Stimulated activated naive B cell treated with anti-CD40 and anti-IgM and Interleukin-4, amounts not matched to agents 10 μg/mL and 1 μg/mL and 100 μg/mL, for 72 hours (primary cell): ENCODE measurements at regions not wholly inside any gene's neighbourhood (a gene's known extent, or its start where the extent isn't known, plus 50 kb on each side); places are given as distances from the start of the nearest gene placed in this dataset.

Source experiments
- ATAC-seq, 2 donors: fragments of 150-1000 bp; cut with Tn5 transposase; replicated peaks; 2 replicates each; pipeline ENCODE4 v1.10.0; 2021; ENCODE audit warnings: moderate library complexity in 1 of 2
- DNase-seq: peaks from one replicate; pipeline ENCODE4 v3.0.0; 2021
- H3K27ac Mint-ChIP-seq: one replicate; pipeline ENCODE4 v1.8.0; 2022; ENCODE audit warnings: mild to moderate bottlenecking, mixed read lengths
- H3K27me3 Mint-ChIP-seq, 2 donors: one replicate each; pipeline ENCODE4 v1.8.0; 2022; ENCODE audit warnings: mixed read lengths in 2 of 2
- H3K36me3 Mint-ChIP-seq, 2 donors: one replicate each; pipeline ENCODE4 v1.8.0; 2022; ENCODE audit warnings: mixed read lengths in 2 of 2, mild to moderate bottlenecking in 1 of 2
- H3K4me1 Mint-ChIP-seq, 2 donors: one replicate each; pipeline ENCODE4 v1.8.0; 2022; ENCODE audit warnings: mixed read lengths in 2 of 2, mild to moderate bottlenecking in 1 of 2
- H3K4me3 Mint-ChIP-seq, 2 donors: one replicate each; pipeline ENCODE4 v1.8.0; 2022; ENCODE audit warnings: mild to moderate bottlenecking in 2 of 2, mixed read lengths in 2 of 2, moderate library complexity in 1 of 2
- H3K9me3 Mint-ChIP-seq, 2 donors: one replicate each; pipeline ENCODE4 v1.8.0; 2022; ENCODE audit warnings: mixed read lengths in 2 of 2, mild to moderate bottlenecking in 1 of 2

DNA sequence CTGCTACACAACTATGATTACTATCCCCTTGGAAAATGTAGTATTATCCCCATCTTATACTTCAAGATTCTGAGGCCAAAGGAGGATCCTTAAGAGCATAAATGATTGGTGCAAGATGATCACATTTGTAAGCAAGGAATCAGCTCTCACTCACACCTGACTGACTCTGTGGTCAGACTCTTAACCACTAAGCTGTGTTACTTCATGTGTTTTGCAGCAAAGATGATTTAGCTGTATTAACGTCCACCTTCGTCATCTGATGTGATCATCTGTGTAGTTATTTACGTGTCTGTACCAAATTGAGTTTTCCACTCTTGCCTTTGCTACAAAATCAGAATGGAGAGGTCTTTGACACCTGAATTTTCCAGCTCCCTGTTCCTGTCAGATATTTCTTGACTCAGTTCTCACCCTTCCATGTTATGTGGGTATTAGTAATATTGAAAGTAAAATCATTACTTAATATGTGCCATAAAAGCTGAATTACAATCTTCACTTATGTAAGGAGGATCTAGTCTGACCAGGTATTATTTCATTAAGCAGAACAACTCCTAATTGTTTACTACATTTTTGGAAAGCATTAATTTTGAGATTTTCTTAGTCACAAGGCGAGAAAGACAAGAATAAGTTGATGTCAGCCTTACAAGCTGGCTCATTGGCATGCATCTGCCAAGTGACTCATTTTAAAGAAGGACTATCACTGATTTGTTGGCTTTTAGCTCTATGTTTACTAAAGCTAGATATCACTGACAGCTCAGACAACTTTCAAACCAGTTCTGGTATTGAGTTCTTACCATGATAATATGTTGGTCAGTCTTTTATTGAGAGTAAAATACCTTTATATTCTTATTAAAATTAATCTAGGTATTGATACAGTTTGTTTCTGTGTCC lies 1279.8 kb upstream of the PCDH9 start:
- Mint-ChIP-seq H3K36me3 (no peaks in the 10 kb centered on the region), H3K4me3 (no peak overlapping the region), H3K4me1 (peaks cover 0 to 2% of the 10 kb centered on the region in 2 donors), H3K27ac (no peak overlapping the region), H3K9me3 (peaks cover 4 to 5% of the 10 kb centered on the region in 2 donors), H3K27me3 (no peaks in the 10 kb centered on the region)
- peak in 1 of 2 donors; percentile 56 for ATAC-seq
- no peak for DNase-seq

- Mint-ChIP-seq H3K4me3 (no peak overlapping the region), H3K27me3 (no peaks in the 10 kb centered on the region), H3K9me3 (peaks cover 2 to 5% of the 10 kb centered on the region in 2 donors), H3K4me1 (peaks cover 0 to 2% of the 10 kb centered on the region in 2 donors), H3K36me3 (no peaks in the 10 kb centered on the region), H3K27ac (no peak overlapping the region)
- DNase-seq: no peak
- peak in 1 of 2 donors; percentile 19 for ATAC-seq
Observed at GRCh38 chr13:68506888-68507551, 1276.9 kb upstream of the PCDH9 start.

GRCh38 chr13:68490594-68490993 lies 1260.5 kb upstream of the PCDH9 start:
- Mint-ChIP-seq H3K27ac (no peak overlapping the region), H3K9me3 (peaks cover 0 to 15% of the 10 kb centered on the region in 2 donors), H3K27me3 (no peaks in the 10 kb centered on the region), H3K4me3 (no peak overlapping the region), H3K4me1 (no peaks in the 10 kb centered on the region), H3K36me3 (no peaks in the 10 kb centered on the region)
- no peak for ATAC-seq
- no peak for DNase-seq

- no peaks in the 10 kb centered on the region for H3K36me3 Mint-ChIP-seq
- ATAC-seq: no peak
- DNase-seq: no peak
- H3K9me3 Mint-ChIP-seq: peaks cover 0 to 2% of the 10 kb centered on the region in 2 donors
- no peak overlapping the region for H3K27ac Mint-ChIP-seq
- no peaks in the 10 kb centered on the region for H3K27me3 Mint-ChIP-seq
- H3K4me1 Mint-ChIP-seq: no peaks in the 10 kb centered on the region
- no peak overlapping the region for H3K4me3 Mint-ChIP-seq
Observed at GRCh38 chr13:68481130-68481529, 1251.0 kb upstream of the PCDH9 start.

GRCh38 chr13:68473834-68474326 lies 1243.7 kb upstream of the PCDH9 start:
- H3K27ac Mint-ChIP-seq: no peak overlapping the region
- ATAC-seq (no peak), DNase-seq (no peak)
- H3K4me3 Mint-ChIP-seq: no peak overlapping the region
- no peaks in the 10 kb centered on the region for H3K36me3 Mint-ChIP-seq
- no peaks in the 10 kb centered on the region for H3K9me3 Mint-ChIP-seq
- no peaks in the 10 kb centered on the region for H3K27me3 Mint-ChIP-seq
- no peaks in the 10 kb centered on the region for H3K4me1 Mint-ChIP-seq

- H3K4me1 Mint-ChIP-seq: no peaks in the 10 kb centered on the region
- no peak overlapping the region for H3K4me3 Mint-ChIP-seq
- ATAC-seq (no peak), DNase-seq (no peak)
- no peaks in the 10 kb centered on the region for H3K27me3 Mint-ChIP-seq
- no peaks in the 10 kb centered on the region for H3K36me3 Mint-ChIP-seq
- H3K27ac Mint-ChIP-seq: no peak overlapping the region
- H3K9me3 Mint-ChIP-seq: peaks cover 4% of the 10 kb centered on the region in 2 donors
Observed at GRCh38 chr13:68467160-68467559, 1237.0 kb upstream of the PCDH9 start.

DNA sequence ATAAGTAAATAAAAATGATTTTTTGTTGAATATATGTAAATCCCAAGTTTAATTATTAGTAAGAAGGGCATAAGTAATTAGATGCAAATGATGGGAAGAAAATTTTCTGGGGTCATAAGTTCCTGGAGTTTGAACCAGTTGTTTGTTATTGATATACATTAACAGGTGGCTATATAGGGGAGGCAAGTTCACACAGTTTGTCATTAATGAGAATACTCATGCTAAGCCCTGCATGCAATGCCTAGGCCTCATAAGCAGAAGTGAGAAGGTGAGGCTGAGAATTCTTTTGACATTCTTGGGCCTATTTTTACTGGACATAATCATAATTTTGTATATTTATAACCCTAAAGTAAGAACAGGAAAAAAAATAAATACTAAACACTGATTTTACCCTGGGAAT lies 1210.7 kb upstream of the PCDH9 start:
- Mint-ChIP-seq H3K36me3 (no peaks in the 10 kb centered on the region), H3K4me3 (no peak overlapping the region), H3K27me3 (no peaks in the 10 kb centered on the region), H3K9me3 (peaks cover 0 to 6% of the 10 kb centered on the region in 2 donors), H3K27ac (no peak overlapping the region), H3K4me1 (no peaks in the 10 kb centered on the region)
- no peak for DNase-seq
- no peak for ATAC-seq

DNA sequence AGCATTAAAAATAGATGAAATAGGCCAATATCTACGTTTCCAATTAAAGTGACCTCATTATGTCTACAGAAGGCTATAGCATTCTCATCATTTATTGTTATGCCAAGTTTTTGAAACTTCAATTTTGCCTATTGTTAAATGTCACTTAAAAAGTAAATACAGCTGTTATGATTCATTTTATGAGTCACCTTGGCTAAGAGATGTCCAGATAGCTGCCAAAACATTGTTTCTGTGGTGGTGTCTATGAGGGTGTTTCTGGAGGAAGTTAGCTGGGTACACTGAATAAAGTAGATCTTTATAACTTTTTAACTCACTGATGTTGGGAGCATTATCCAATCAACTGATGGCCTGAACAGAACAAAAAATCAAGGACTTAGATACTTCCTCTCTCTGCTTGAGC lies 1209.7 kb upstream of the PCDH9 start:
- H3K9me3 Mint-ChIP-seq: peaks cover 0 to under 1% of the 10 kb centered on the region in 2 donors
- ATAC-seq: no peak

GRCh38 chr13:68428292-68428691 lies 1198.2 kb upstream of the PCDH9 start:
- no peaks in the 10 kb centered on the region for H3K36me3 Mint-ChIP-seq
- H3K27ac Mint-ChIP-seq: no peak overlapping the region

More for the DNA sequence above, 1209.7 kb upstream of the PCDH9 start:
- Mint-ChIP-seq H3K27me3 (no peaks in the 10 kb centered on the region), H3K27ac (no peak overlapping the region), H3K36me3 (no peaks in the 10 kb centered on the region), H3K4me3 (no peak overlapping the region), H3K4me1 (no peaks in the 10 kb centered on the region)
- no peak for DNase-seq

DNA sequence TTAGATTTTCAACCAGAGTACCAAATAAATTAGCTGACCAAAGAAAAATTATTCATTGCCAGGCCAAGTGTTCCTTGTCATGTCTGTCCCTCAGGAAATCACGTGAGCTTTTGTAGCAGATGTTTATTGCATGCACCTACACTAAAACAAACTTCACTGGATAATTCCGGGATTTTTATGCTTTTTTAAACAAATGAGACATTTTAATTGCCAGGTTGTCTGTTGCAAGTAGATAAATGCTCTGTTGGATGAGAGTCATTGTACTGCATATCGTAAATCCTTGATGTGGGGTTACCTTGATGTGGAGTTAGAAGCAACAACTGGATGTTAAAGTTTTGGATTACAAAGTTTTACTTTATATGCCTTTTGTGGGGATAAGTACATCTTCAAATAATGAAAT lies 1187.7 kb upstream of the PCDH9 start:
- no peaks in the 10 kb centered on the region for H3K27me3 Mint-ChIP-seq
- H3K36me3 Mint-ChIP-seq: no peaks in the 10 kb centered on the region
- no peaks in the 10 kb centered on the region for H3K4me1 Mint-ChIP-seq
- H3K27ac Mint-ChIP-seq: no peak overlapping the region
- no peak overlapping the region for H3K4me3 Mint-ChIP-seq
- peaks cover 9 to 15% of the 10 kb centered on the region in 2 donors for H3K9me3 Mint-ChIP-seq
- DNase-seq (no peak), ATAC-seq (no peak)

More at GRCh38 chr13:68428292-68428691, 1198.2 kb upstream of the PCDH9 start:
- H3K27me3 Mint-ChIP-seq: no peaks in the 10 kb centered on the region
- no peaks in the 10 kb centered on the region for H3K4me1 Mint-ChIP-seq
- ATAC-seq (no peak), DNase-seq (no peak)
- peaks cover 3 to 9% of the 10 kb centered on the region in 2 donors for H3K9me3 Mint-ChIP-seq
- no peak overlapping the region for H3K4me3 Mint-ChIP-seq

DNA sequence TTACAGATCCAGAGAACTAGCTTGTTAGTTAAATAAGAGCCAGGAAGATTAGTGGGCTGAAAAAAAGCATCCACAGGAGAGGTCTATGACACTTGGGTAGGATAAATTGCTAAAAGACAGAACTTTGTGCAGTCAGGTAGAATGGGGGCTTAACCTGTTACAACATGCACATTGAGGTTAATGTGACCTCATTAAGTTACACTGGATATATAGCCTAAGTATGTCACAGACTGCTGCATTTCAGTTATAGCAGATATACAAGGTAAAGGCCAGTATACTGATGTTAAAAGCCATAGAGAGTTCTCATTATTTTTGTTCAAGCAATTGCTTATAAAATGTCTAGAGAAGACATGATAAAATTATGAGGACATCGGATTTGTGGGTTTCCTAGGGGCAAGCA lies 1179.9 kb upstream of the PCDH9 start:
- Mint-ChIP-seq H3K27ac (no peak overlapping the region), H3K4me3 (no peak overlapping the region), H3K9me3 (peaks cover 4 to 10% of the 10 kb centered on the region in 2 donors), H3K27me3 (no peaks in the 10 kb centered on the region), H3K4me1 (no peaks in the 10 kb centered on the region), H3K36me3 (no peaks in the 10 kb centered on the region)
- DNase-seq: no peak
- no peak for ATAC-seq

DNA sequence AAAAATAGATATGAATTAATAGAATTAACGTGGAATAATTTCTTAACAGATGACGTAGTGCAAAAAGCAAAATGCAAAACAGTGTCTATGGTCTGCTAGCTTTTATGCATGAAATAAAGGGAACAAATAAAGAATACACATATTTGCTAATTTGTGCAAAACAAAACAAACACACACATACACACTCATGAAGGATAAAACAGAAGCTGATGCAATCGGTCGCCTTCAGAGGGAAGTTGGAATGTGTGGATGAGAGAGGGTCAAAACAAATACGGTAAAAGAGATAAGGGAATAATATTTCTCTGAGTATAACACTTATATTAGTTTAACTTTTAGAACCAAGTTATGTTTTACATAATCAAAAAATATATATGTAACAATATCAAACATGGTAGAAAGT lies 1160.9 kb upstream of the PCDH9 start:
- Mint-ChIP-seq H3K36me3 (no peaks in the 10 kb centered on the region), H3K27ac (no peak overlapping the region), H3K9me3 (peaks cover 4 to 8% of the 10 kb centered on the region in 2 donors), H3K4me1 (no peaks in the 10 kb centered on the region), H3K27me3 (no peaks in the 10 kb centered on the region), H3K4me3 (no peak overlapping the region)
- DNase-seq: no peak
- ATAC-seq: no peak

- Mint-ChIP-seq H3K9me3 (peaks cover 4 to 8% of the 10 kb centered on the region in 2 donors), H3K4me1 (no peaks in the 10 kb centered on the region), H3K27ac (no peak overlapping the region), H3K27me3 (no peaks in the 10 kb centered on the region), H3K4me3 (no peak overlapping the region), H3K36me3 (no peaks in the 10 kb centered on the region)
- DNase-seq (no peak), ATAC-seq (no peak)
Observed at GRCh38 chr13:68386808-68387207, 1156.7 kb upstream of the PCDH9 start.

GRCh38 chr13:68380041-68380973 lies 1150.2 kb upstream of the PCDH9 start:
- no peak overlapping the region for H3K4me3 Mint-ChIP-seq
- no peak for ATAC-seq
- H3K4me1 Mint-ChIP-seq: no peaks in the 10 kb centered on the region
- no peaks in the 10 kb centered on the region for H3K9me3 Mint-ChIP-seq
- no peak overlapping the region for H3K27ac Mint-ChIP-seq
- H3K36me3 Mint-ChIP-seq: no peaks in the 10 kb centered on the region
- no peaks in the 10 kb centered on the region for H3K27me3 Mint-ChIP-seq
- no peak for DNase-seq
